NT2/D1 (cell line): ENCODE measurements at regions not wholly inside any gene's neighbourhood (a gene's known extent, or its start where the extent isn't known, plus 50 kb on each side); places are given as distances from the start of the nearest gene placed in this dataset.
"Not testable (repeated sequence)": the region's sequence is repeated elsewhere in the genome, so short reads cannot be mapped to it uniquely, and the experiment has no call there.

Experiments
- DNase-seq: peaks from one replicate; pipeline ENCODE4 v3.0.0-alpha.2; 2011; ENCODE audit warnings: low read depth, low spot score
- H3K27me3 ChIP-seq: 2 replicates; pipeline ENCODE4 v1.6.0; 2011; ENCODE audit warnings: mild to moderate bottlenecking; ENCODE audit not compliant: insufficient read length, insufficient read depth
- H3K36me3 ChIP-seq: 2 replicates; pipeline ENCODE4 v1.6.1; 2011; ENCODE audit warnings: mild to moderate bottlenecking, low read length, mixed read lengths; ENCODE audit not compliant: insufficient read depth, insufficient read length
- H3K4me1 ChIP-seq: 2 replicates; pipeline ENCODE4 v1.5.1; 2011; ENCODE audit not compliant: insufficient read depth, insufficient read length
- H3K4me3 ChIP-seq: 2 replicates; pipeline ENCODE4 v1.5.1; 2011; ENCODE audit warnings: low read depth; ENCODE audit not compliant: insufficient read length
- H3K9ac ChIP-seq: 2 replicates; pipeline ENCODE4 v1.6.0; 2011; ENCODE audit warnings: low read depth; ENCODE audit not compliant: insufficient read length
- H3K9me3 ChIP-seq: 2 replicates; pipeline ENCODE4 v1.5.1; 2011; ENCODE audit warnings: mild to moderate bottlenecking, low read length; ENCODE audit not compliant: insufficient read depth
- SUZ12 ChIP-seq: IDR thresholded peaks from 2 replicates; pipeline ENCODE4 v1.6.1; 2011; ENCODE audit not compliant: insufficient read length, insufficient read depth; ENCODE audit errors: extremely low read depth
- YY1 ChIP-seq: IDR thresholded peaks from 2 replicates; pipeline ENCODE4 v1.6.1; 2011; ENCODE audit not compliant: insufficient read length, insufficient read depth
- ZNF274 ChIP-seq: IDR thresholded peaks from 2 replicates; pipeline ENCODE4 v1.6.1; 2011; ENCODE audit warnings: mild to moderate bottlenecking, low read depth, low read length

GRCh38 chr3:177906126-177906511 lies 630.1 kb upstream of the KCNMB2 start:
- Histone ChIP-seq H3K4me3 (no peak overlapping the region), H3K9me3 (no peaks in the 10 kb centered on the region), H3K9ac (no peak overlapping the region), H3K4me1 (no peaks in the 10 kb centered on the region), H3K27me3 (no peaks in the 10 kb centered on the region), H3K36me3 (no peaks in the 10 kb centered on the region)
- TF ChIP-seq YY1, result no peak
- no peak for TF ChIP-seq ZNF274
- no peak for TF ChIP-seq SUZ12
- DNase-seq, result peak; percentile 6

DNA sequence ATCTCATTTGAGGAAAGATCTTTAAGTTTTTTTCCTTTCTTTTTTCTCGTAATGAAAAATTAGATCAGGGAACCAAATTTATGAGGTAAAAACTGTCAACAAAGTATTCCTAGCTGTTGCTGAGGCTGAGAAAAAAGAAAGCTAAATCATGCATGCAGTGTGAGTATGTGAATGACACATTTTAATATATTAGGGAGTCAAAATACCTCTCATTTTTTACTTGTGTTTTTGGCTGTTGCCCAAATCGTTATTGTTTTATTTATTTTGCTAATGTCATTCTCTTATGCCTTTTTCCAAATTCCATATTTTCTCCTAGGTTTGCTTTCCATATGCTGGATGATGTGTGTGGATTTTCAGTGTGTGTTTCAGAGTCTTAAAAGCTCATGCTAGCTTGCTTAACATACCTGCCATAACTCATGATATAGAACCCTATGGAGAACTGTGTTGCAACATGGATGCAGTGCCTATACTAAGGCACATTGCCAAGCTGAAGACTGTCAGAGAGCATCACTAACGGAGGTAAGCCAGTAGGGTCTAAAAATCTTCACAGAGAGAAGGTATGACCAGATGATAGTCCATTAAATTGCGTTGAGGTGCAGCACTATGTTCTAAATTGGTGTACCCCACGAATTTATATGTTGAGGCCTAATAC lies 629.5 kb upstream of the KCNMB2 start:
- Histone ChIP-seq H3K4me3 (no peak overlapping the region), H3K9me3 (no peaks in the 10 kb centered on the region), H3K36me3 (no peaks in the 10 kb centered on the region), H3K9ac (no peak overlapping the region), H3K27me3 (no peaks in the 10 kb centered on the region), H3K4me1 (no peaks in the 10 kb centered on the region)
- no peak for TF ChIP-seq YY1
- TF ChIP-seq ZNF274, result no peak
- TF ChIP-seq SUZ12, result no peak
- no peak for DNase-seq

DNA sequence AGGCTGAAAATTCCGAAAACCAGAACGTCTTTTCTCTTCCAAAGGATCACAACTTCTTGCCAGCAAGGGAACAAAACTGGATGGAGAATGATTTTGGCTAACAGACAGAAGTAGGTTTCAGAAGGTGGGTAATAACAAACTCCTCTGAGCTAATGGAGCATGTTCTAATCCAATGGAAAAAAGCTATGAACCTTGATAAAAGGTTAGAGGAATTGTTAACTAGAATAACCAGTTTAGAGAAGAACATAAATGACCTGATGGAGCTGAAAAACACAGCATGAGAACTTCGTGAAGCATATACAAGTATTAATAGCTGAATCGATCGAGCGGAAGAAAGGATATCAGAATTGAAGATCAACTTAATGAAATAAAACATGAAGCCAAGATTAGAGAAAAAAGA lies 626.7 kb upstream of the KCNMB2 start:
- H3K27me3 ChIP-seq, H3K4me3 ChIP-seq, H3K9me3 ChIP-seq, H3K36me3 ChIP-seq, H3K9ac ChIP-seq, DNase-seq, H3K4me1 ChIP-seq: not testable (repeated sequence)

DNA sequence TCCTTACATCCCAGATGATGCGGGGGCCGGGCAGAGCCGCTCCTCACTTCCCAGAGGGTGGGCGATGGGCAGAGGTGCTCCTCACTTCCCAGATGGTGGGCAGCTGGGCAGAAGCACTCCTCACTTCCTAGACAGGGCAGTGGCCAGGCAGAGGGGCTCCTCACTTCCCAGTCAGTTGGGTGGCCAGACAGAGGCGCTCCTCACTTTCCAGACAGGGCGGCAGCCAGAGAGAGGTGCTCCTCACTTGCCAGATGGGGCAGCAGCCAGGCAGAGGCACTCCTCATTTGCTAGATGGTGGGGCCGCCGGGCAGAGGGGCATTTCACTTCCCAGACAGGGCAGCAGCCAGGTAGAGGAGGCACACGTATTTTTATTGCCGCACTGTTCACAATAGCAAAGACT lies 622.0 kb upstream of the KCNMB2 start:
- DNase-seq, result no peak
- no peak overlapping the region for H3K4me3 ChIP-seq
- no peaks in the 10 kb centered on the region for H3K4me1 ChIP-seq
- no peak overlapping the region for H3K9ac ChIP-seq
- H3K27me3 ChIP-seq, result no peaks in the 10 kb centered on the region
- H3K36me3 ChIP-seq, result no peaks in the 10 kb centered on the region
- no peak for TF ChIP-seq YY1
- no peak for TF ChIP-seq ZNF274
- TF ChIP-seq SUZ12, result no peak
- no peaks in the 10 kb centered on the region for H3K9me3 ChIP-seq

DNA sequence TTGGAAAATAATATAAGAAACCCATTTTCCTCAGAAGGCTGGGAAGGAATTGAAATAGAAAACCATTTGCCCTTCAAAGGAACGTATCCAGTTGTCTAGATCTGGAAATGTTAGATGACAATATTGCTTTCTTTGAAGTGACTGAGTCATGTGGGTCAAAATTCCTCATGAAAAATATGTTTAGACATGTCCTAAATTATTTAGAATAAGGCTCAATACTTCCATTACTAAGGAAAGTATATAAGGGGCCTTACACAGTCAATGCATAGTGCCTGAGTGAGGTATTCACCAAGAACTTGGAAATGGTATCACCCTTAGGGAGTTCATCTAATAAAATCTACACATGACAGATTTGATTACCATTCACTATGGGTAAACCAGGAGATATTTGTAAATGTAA lies 619.8 kb upstream of the KCNMB2 start:
- no peak overlapping the region for H3K4me3 ChIP-seq
- no peaks in the 10 kb centered on the region for H3K27me3 ChIP-seq
- TF ChIP-seq SUZ12, result no peak
- TF ChIP-seq YY1, result no peak
- no peak for TF ChIP-seq ZNF274
- no peak overlapping the region for H3K9ac ChIP-seq
- H3K36me3 ChIP-seq, result no peaks in the 10 kb centered on the region
- H3K9me3 ChIP-seq, result no peaks in the 10 kb centered on the region
- no peak for DNase-seq
- no peaks in the 10 kb centered on the region for H3K4me1 ChIP-seq

DNA sequence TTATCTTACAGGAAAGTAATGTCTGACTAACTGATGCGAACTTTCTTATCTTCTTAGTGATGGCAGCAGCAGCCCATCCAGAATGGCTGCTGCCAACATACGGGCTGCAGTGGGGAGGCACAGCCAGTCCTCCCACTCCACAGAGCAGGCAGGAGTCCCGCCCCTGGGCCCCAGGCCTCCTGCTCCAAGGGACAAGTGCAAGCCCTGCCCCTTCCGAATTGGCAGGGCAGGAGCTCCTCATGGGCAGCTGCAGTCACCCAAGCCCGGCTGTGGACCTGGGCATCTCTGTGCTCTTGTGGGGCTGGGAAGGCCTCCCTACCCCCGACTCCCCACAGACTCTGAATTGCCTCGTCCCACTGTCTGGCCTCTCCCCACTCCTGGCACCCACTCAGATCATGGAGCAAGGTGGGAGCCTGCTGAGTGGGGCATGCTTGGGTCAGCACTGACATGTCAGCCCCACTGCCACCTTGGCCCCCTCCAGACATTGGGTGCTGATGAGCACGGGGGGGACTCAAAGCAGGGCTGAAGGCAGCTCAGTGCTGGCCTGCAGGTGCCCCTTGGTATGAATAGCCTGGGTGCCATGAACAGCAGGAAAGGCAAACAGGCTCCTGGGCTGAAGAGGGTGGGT lies 618.9 kb upstream of the KCNMB2 start:
- no peak overlapping the region for H3K4me3 ChIP-seq
- H3K4me1 ChIP-seq, result no peaks in the 10 kb centered on the region
- H3K9ac ChIP-seq, result no peak overlapping the region
- TF ChIP-seq YY1, result no peak
- TF ChIP-seq ZNF274, result no peak
- no peak for TF ChIP-seq SUZ12
- no peaks in the 10 kb centered on the region for H3K9me3 ChIP-seq
- DNase-seq, result no peak
- no peaks in the 10 kb centered on the region for H3K36me3 ChIP-seq
- no peaks in the 10 kb centered on the region for H3K27me3 ChIP-seq

DNA sequence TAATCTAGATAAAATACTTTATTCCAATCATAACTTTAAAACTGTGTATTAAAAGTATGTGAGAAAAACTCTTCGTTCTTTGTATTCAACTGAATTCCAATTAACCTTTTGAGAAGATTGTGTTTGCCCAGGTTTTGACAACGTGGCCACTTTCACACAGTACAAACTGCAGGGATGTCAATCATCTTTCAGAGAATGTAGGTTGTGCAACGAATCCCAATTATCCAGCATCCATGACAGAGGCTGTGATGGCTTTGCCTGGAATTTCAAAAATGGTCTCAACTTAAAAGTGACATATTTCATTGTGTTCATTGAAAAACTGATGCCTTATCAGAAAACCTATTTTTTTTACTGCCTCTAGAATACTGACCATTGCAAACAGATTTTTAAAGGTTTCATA lies 615.1 kb upstream of the KCNMB2 start:
- TF ChIP-seq YY1, result no peak
- no peak for TF ChIP-seq ZNF274
- TF ChIP-seq SUZ12, result no peak
- DNase-seq, result no peak
- H3K4me1 ChIP-seq, result no peaks in the 10 kb centered on the region
- no peak overlapping the region for H3K4me3 ChIP-seq
- H3K27me3 ChIP-seq, result no peaks in the 10 kb centered on the region
- no peaks in the 10 kb centered on the region for H3K9me3 ChIP-seq
- H3K36me3 ChIP-seq, result no peaks in the 10 kb centered on the region
- no peak overlapping the region for H3K9ac ChIP-seq
